HUES48 (cell line): ENCODE measurements at regions not wholly inside any gene's neighbourhood (a gene's known extent, or its start where the extent isn't known, plus 50 kb on each side); places are given as distances from the start of the nearest gene placed in this dataset.

Source experiments
- H3K27ac ChIP-seq: one replicate; pipeline ENCODE4 v1.7.0; 2013; ENCODE audit warnings: low read depth, low read length, inconsistent platforms
- H3K27me3 ChIP-seq: 2 replicates; pipeline ENCODE4 v1.6.1; 2013; ENCODE audit warnings: mild to moderate bottlenecking, low read length; ENCODE audit not compliant: control insufficient read depth, insufficient read depth
- H3K36me3 ChIP-seq: 2 replicates; pipeline ENCODE4 v1.6.1; 2013; ENCODE audit warnings: low read length; ENCODE audit not compliant: control insufficient read depth, insufficient read depth
- H3K4me1 ChIP-seq: 2 replicates; pipeline ENCODE4 v1.6.1; 2013; ENCODE audit warnings: mild to moderate bottlenecking, low read length; ENCODE audit not compliant: control insufficient read depth, insufficient read depth
- H3K4me3 ChIP-seq: 2 replicates; pipeline ENCODE4 v1.5.1; 2013; ENCODE audit warnings: mild to moderate bottlenecking, low read depth, low read length
- H3K9ac ChIP-seq: 2 replicates; pipeline ENCODE4 v1.6.1; 2013; ENCODE audit warnings: mild to moderate bottlenecking, low read depth, low read length, moderate library complexity
- H3K9me3 ChIP-seq: 2 replicates; pipeline ENCODE4 v1.6.1; 2013; ENCODE audit warnings: low read length; ENCODE audit not compliant: control insufficient read depth, insufficient read depth

GRCh38 chr1:208614610-208615009 is 370.4 kb upstream of the PLXNA2 start:
- Histone ChIP-seq H3K27ac (no peak overlapping the region), H3K36me3 (no peaks in the 10 kb centered on the region), H3K9ac (no peak overlapping the region), H3K9me3 (no peaks in the 10 kb centered on the region), H3K4me1 (no peaks in the 10 kb centered on the region), H3K4me3 (no peak overlapping the region), H3K27me3 (no peaks in the 10 kb centered on the region)

DNA sequence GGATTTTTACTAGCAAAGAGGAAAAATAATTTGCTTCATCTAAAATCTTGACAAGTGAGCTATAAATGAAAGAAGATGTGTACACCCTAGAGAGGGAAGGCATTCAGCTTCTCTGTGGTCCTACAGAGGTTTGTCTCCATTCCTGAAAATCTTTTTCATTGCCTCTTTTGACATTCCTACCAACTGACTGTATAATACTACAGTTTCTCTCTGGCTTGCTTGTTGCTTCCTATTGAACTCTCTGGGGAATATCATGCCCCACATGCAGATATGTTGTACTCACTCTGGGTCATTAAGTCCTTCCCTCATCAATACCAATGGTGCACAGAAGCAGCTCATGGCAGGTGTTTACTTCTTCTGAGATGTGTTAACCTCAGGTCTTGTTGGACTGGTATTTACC is 371.2 kb upstream of the PLXNA2 start:
- Histone ChIP-seq H3K4me3 (no peak overlapping the region), H3K9ac (no peak overlapping the region), H3K27me3 (no peaks in the 10 kb centered on the region), H3K9me3 (no peaks in the 10 kb centered on the region; the same call in 1 of the 2 replicates), H3K36me3 (no peaks in the 10 kb centered on the region), H3K4me1 (no peaks in the 10 kb centered on the region), H3K27ac (no peak overlapping the region)

DNA sequence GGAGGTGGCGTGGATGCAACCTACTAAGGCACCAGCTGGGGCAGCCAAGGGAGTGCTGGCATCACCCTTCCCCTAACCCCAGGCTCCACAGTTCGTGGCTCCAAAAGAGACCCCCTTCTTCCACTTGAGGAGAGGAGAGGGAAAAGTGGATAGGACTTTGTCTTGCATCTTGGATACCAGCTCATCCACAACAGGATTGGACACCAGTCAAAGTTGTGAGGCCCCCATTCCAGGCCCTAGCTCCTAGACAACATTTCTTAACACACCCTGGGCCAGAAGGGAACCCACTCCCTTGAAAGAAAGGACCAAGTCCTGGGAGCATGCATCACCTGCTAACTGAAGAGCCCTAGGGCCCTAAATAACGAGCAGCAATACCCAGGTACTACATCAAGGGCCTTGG is 372.6 kb upstream of the PLXNA2 start:
- H3K9me3 ChIP-seq = peaks cover 3% of the 10 kb centered on the region; the same call in 1 of the 2 replicates
- no peak overlapping the region for H3K4me3 ChIP-seq
- H3K9ac ChIP-seq = no peak overlapping the region
- H3K27me3 ChIP-seq = no peaks in the 10 kb centered on the region
- no peaks in the 10 kb centered on the region for H3K4me1 ChIP-seq
- H3K36me3 ChIP-seq = no peaks in the 10 kb centered on the region
- H3K27ac ChIP-seq = no peak overlapping the region

- no peak overlapping the region for H3K4me3 ChIP-seq
- no peaks in the 10 kb centered on the region for H3K36me3 ChIP-seq
- no peaks in the 10 kb centered on the region for H3K27me3 ChIP-seq
- no peak overlapping the region for H3K27ac ChIP-seq
- H3K4me1 ChIP-seq = no peaks in the 10 kb centered on the region
- H3K9ac ChIP-seq = no peak overlapping the region
- H3K9me3 ChIP-seq = no peaks in the 10 kb centered on the region
Measured at GRCh38 chr1:208628022-208628914, 384.1 kb upstream of the PLXNA2 start.

DNA sequence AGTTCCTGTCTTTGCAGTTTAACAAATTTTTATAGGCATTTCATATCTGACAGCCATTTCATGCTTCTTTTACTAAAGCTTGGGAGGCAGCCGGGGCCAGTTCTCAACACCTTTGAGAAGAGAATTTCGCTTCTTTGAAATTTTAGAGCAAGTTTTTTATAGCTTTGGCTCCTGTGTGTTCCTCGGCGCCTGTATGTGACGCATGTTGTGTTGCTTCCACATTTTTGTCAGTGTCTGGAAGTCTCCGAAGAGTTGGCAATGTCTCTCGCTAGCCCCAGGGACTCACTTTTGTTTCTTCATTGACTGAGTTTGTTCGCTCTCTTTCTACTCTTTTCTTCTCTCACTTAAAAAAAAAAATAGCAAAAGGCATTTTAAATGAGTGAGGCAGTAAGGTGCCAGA is 386.9 kb upstream of the PLXNA2 start:
- Histone ChIP-seq H3K27me3 (no peaks in the 10 kb centered on the region), H3K9me3 (no peaks in the 10 kb centered on the region), H3K9ac (no peak overlapping the region), H3K27ac (no peak overlapping the region), H3K36me3 (no peaks in the 10 kb centered on the region), H3K4me1 (no peaks in the 10 kb centered on the region), H3K4me3 (no peak overlapping the region)

GRCh38 chr1:208631506-208631905 is 387.3 kb upstream of the PLXNA2 start:
- Histone ChIP-seq H3K9me3 (no peaks in the 10 kb centered on the region), H3K36me3 (no peaks in the 10 kb centered on the region), H3K27me3 (no peaks in the 10 kb centered on the region), H3K4me3 (no peak overlapping the region), H3K4me1 (no peaks in the 10 kb centered on the region), H3K27ac (no peak overlapping the region), H3K9ac (no peak overlapping the region)

DNA sequence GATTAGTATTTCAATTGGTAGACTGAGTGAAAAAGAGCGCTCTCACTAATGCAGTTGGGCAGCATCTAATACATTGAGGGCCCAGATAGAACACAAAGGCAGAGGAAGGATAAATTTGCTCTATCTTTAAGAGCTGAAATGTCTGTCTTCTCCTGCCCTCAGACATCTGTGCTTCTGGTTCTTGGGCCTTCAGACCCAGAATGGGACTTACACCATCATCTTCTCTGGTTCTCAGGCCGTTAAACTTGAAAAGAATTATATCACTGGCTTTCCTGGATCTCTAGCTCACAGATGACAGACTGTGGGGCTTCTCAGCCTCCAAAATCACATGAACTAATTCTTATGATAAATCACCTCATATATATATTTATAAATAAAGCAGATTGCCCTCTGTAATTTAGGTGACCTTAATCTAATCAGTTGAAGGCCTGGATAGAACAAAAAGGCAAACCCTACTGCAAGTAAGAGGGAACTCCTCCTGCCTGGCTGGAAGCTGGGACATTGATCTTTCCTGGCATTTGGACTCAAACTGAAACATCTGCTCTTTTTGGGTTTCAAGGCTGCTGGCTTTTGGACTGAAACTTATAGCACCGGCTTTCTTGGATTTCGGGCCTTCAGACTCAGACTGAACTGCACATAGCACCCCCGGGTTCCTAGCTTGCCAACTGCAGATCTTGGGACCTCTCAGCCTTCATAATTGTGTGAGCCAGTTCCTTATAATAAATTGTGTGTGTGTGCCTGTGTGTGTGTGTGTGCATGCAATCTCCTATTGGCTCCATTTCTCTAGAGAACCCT is 390.4 kb upstream of the PLXNA2 start:
- no peaks in the 10 kb centered on the region for H3K27me3 ChIP-seq
- no peaks in the 10 kb centered on the region for H3K4me1 ChIP-seq
- no peaks in the 10 kb centered on the region for H3K9me3 ChIP-seq
- H3K9ac ChIP-seq = no peak overlapping the region
- no peak overlapping the region for H3K27ac ChIP-seq
- no peaks in the 10 kb centered on the region for H3K36me3 ChIP-seq
- H3K4me3 ChIP-seq = no peak overlapping the region

DNA sequence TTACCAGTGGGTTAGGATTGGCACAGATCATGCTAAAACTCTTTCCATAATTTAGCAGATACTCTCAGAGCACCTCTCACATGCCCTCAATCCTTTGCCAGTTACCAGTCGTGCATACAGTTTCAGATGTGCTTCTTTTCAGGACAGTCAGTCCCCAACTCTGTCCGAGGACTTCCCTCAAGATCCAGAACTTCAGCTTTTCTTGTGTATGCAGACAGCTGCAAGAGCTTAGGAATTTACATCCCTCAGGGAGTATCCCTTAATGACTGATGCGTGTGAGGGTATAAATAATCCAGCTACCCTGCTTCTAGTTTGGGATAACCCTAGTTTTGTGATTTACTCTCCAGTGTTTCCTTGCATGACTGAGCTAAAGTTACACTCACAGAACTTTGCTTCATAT is 393.0 kb upstream of the PLXNA2 start:
- Histone ChIP-seq H3K9me3 (no peaks in the 10 kb centered on the region), H3K36me3 (no peaks in the 10 kb centered on the region), H3K4me3 (no peak overlapping the region), H3K9ac (no peak overlapping the region), H3K27me3 (no peaks in the 10 kb centered on the region), H3K27ac (no peak overlapping the region), H3K4me1 (no peaks in the 10 kb centered on the region)

DNA sequence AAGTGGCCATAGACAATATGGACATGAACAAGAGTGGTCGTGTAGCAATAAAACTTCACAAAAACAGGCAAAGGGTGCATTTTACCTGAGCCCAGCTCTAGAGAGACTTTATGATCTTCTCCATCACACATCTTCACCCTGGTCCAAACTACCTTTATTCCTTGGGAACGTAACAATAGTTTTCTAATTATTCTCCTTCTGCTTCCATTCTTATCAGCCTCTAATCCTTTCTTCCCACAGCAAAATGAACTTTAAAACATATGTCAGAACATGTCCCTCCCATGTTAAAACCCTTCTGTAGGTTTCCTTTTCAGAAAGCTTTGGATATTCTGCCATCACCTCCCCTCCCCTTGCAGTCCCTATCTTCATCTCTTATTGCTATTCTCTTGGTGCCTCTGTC is 395.2 kb upstream of the PLXNA2 start:
- Histone ChIP-seq H3K9me3 (no peaks in the 10 kb centered on the region), H3K4me3 (no peak overlapping the region), H3K27ac (no peak overlapping the region), H3K27me3 (no peaks in the 10 kb centered on the region), H3K4me1 (0 out of 2 replicates have a peak, but pooled peaks cover 2% of the 10 kb centered on the region), H3K9ac (no peak overlapping the region), H3K36me3 (no peaks in the 10 kb centered on the region)

- no peak overlapping the region for H3K27ac ChIP-seq
- no peaks in the 10 kb centered on the region for H3K9me3 ChIP-seq
- no peaks in the 10 kb centered on the region for H3K27me3 ChIP-seq
- H3K4me1 ChIP-seq = 0 out of 2 replicates have a peak, but pooled peaks cover 2% of the 10 kb centered on the region
- H3K9ac ChIP-seq = no peak overlapping the region
- H3K4me3 ChIP-seq = no peak overlapping the region
- H3K36me3 ChIP-seq = no peaks in the 10 kb centered on the region
Measured at GRCh38 chr1:208640295-208640694, 396.1 kb upstream of the PLXNA2 start.
